Hematopoietic multipotent progenitor cell treated with erythropoietin and hydrocortisone succinate and interleukin-3 and kit ligand, for 15 days (in vitro differentiated cells): ENCODE measurements at regions not wholly inside any gene's neighbourhood (a gene's known extent, or its start where the extent isn't known, plus 50 kb on each side); places are given as distances from the start of the nearest gene placed in this dataset.
"Not testable (repeated sequence)": the region's sequence is repeated elsewhere in the genome, so short reads cannot be mapped to it uniquely, and the experiment has no call there.

Source experiments
- DNase-seq: peaks from one replicate; pipeline ENCODE4 v3.0.0-alpha.2; 2015; ENCODE audit warnings: low spot score

- DNase-seq: no peak
Observed at GRCh38 chr1:164154622-164155021, 404.4 kb upstream of the PBX1 start.

- no peak for DNase-seq
Observed at GRCh38 chr1:164155347-164155746, 403.6 kb upstream of the PBX1 start.

GRCh38 chr1:164163289-164163849, 395.6 kb upstream of the PBX1 start:
- DNase-seq: no peak

GRCh38 chr1:164165466-164165865, 393.5 kb upstream of the PBX1 start:
- no peak for DNase-seq

GRCh38 chr1:164166454-164166853, 392.5 kb upstream of the PBX1 start:
- DNase-seq: not testable (repeated sequence)

GRCh38 chr1:164177118-164177517, 381.9 kb upstream of the PBX1 start:
- DNase-seq: no peak

DNA sequence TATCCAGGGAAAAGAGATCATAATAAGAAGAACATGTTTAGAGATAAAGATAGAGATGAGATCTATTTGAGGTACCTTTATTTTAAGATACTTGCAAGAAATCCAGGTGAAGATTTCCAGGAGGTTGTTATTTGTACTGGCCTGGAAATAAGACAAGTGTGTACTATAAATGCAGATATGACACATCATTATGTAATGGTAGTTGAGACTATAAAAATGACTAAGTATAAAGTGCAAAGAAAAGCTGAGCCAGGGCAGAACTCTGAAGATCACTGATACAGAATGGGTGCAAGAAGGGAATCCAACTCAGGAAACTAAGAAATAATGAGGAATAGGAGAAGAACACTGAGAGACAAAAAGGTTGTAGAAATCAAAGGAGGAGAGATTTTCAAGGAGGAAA, 378.2 kb upstream of the PBX1 start:
- DNase-seq: no peak

DNA sequence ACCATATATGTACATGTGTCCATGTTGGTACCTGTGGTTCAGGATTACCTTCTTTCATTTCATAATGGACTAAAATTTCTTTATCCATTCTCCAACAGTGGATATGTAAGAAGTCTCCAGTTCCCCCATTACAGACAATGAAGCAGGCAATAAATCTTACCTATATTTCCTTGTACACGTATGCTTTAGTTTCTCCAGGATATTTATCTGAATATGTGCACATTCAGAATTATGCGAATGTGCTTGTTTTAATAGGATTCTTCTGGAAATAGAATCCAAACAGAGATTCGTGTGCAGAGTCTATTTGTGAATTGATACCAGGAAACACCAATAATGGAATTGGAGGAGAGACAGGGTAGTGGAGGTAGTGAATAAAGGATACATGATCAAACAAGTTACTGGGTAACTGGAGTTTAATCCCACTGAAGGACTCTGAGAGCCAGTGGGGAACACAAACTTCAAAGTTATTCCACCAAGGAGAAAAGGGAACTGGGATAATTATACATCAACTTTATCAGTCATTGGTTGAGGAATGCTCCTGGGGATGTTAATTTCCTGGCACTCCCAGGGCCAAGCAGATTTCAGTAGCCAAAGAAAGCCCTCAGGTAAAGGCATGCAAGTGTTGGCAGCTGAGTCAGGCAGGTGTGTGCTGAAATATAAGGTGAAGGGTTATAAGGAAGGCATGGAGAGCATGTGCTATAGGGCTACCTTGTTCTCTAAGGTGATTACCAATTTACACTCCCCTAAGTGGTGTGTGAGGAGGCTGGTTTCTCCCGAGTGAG, 374.9 kb upstream of the PBX1 start:
- DNase-seq: no peak

DNA sequence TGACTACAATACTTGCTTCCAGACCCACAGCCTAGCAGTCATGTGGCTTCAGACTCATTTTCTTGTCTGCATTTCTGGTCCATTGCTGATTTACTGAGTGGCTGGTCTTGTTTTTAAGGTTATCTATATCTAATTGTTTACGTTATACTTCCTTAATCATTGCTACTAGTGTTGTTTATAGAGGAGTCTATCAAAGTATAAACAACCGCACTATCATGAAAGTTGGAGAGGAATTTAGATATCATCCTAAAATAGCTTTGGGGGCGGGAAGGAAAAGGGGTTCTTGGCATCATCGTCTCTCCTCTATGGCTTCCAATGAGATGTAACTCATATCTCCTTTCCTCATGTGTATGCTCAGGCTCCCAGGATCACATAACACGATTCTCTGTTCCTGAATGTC, 372.1 kb upstream of the PBX1 start:
- no peak for DNase-seq

- no peak for DNase-seq
Observed at GRCh38 chr1:164188497-164188896, 370.5 kb upstream of the PBX1 start.

GRCh38 chr1:164191191-164191590, 367.8 kb upstream of the PBX1 start:
- DNase-seq: no peak

GRCh38 chr1:164210211-164210739, 348.7 kb upstream of the PBX1 start:
- no peak for DNase-seq

DNA sequence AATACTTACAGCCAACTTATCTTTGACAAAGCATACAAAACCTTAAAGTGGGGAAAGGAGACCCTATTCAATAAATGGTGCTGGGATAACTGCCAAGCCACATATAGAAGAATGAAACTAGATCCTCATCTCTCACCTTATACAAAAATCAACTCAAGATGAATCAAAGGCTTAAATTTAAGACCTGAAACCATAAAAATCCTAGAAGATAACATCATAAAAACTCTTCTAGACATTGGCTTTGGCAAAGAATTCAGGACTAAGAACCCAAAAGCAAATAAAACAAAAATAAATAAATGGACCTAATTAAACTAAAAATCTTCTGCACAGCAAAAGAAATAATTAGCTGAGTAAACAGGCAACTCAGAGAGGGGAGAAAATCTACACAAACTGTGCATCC, 335.6 kb upstream of the PBX1 start:
- DNase-seq: no peak

DNA sequence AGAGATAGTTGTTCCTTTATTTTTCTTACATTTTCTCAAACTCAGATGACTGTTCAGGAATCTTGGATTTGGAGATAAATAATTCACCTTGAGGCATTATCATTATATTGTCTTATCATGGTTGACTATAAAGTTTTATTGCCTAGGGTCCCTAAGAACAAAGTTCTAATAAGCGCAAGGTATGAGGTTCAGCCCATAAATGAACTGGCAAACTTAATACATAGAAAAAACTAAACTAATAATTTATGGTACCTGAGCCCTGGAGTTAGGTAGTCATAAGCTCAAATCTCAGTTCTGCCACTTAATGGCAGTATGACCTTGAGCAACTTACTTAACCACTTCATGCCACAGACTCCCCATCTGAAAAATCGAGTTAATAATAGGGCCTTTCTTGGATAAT, 334.0 kb upstream of the PBX1 start:
- DNase-seq: no peak

DNA sequence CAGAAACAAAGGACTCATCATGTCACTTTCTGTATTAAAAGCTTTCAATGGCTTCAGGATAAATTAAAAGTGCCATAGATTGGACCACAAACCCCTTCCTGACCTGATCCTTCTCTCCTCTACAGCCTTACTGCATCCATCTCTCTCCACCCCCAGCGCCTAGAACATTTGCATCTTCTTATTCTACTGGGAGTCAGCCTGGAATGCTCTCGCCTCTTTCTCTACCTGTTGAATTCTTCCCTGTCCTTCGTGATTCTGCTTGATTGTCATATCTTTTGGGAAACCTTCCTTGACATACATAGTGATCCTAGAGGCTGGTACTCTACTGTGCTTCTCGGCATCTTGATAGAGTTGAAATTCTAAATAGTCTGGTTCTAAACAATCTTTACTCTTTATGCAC, 332.0 kb upstream of the PBX1 start:
- no peak for DNase-seq

GRCh38 chr1:164228928-164229327, 330.1 kb upstream of the PBX1 start:
- no peak for DNase-seq

DNA sequence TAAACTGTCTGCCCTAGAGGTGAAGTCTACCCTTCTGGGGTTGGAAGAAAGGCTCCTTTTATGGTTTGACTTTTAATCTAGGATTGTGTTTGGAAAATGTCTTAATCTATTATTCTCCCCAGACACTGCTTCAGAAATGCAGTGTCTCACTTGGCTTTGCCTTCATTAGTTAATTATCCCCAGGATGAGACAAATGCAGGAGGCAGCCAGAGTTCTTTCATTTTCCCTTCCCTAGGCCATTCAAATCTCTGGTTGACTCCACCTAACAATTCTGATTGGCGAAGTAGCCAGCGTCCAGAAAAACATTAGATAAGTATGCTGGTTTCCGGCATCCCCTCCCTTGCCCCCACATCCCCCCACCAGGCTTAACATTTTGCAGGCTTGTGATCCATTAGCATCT, 325.8 kb upstream of the PBX1 start:
- no peak for DNase-seq

- DNase-seq: no peak
Observed at GRCh38 chr1:164240081-164240480, 318.9 kb upstream of the PBX1 start.

GRCh38 chr1:164250365-164250764, 308.6 kb upstream of the PBX1 start:
- no peak for DNase-seq

DNA sequence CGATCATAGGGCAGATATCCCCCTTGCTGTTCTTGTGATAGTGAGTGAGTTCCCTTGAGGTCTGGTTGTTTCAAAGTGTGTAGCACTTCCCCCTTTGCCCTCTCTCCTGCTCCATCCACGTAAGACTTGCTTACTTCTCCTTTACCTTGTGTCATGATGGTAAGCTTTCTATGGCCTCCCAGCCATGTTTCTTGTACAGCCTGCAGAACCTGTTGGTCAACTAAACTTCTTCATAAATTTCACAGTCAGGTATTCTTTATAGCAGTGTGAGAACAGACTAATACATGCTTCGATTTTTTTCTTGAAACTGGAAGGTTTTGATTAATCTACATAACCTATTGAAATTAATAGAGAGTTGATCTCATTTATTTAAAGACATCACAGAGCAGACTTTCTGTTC, 302.5 kb upstream of the PBX1 start:
- no peak for DNase-seq

- DNase-seq: no peak
Observed at GRCh38 chr1:164261691-164262240, 297.2 kb upstream of the PBX1 start.

DNA sequence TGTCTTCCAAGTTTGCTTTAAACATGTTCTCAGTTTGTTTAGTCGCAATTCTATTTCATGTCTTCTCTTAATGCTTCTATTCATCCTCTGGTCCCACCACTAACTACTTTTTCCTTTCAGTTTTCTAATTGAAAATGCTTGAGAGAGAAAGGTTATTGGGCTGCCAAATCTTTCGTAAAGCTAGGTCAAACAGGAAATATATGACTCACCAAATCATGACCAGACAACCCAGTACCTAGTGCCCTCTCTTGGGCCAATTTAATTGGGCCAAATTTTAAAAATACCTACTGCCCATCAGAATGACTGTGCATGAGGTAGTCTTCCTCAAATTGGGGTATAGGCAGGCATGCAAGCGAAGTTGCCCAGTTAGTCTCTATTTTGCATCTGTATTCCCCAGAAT, 295.4 kb upstream of the PBX1 start:
- DNase-seq: no peak

- DNase-seq: no peak
Observed at GRCh38 chr1:164265232-164265631, 293.8 kb upstream of the PBX1 start.

DNA sequence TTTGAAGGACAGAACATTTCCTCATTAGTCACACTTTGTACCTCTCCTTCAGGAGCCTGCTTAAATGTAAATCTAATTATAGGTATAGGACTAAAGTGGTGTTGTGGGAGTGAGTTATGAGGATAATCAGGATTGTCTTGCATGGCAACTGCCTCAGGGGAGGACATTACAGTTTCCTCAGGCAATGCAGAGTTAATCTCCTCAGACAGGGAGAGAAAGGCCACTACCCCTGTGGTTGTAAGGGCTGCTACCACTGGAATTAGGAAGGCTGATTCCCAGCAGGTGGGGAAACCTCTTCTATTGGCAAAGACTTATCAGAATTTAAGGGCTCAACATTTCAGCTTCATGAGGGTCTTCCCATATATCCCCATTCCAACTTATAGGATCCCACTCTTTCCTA, 286.8 kb upstream of the PBX1 start:
- no peak for DNase-seq
